ENCODE measurements at regions not wholly inside any gene's neighbourhood (a gene's known extent, or its start where the extent isn't known, plus 50 kb on each side); places are given as distances from the start of the nearest gene placed in this dataset.

DNA sequence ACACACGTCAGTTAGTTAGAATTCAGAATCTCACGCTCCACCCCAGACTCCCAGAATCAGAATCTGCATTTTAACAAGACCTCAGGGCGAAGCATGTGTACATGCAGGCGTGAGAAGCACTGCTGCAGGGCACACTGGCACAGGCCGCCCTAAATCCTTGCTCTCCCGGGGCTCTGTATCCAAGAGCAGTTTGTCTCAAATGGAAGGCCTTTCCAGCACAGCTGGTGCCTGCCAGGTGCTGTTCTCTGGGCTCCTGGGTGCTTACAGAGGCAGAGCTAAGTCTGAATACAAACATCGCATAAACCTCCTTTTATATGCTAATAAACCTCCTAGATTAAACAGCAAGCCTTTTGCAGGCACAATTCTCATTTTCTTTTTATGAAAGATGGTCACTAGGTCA, 119.1 kb upstream of the CD93 start:
- TF ChIP-seq, protein P1, sequence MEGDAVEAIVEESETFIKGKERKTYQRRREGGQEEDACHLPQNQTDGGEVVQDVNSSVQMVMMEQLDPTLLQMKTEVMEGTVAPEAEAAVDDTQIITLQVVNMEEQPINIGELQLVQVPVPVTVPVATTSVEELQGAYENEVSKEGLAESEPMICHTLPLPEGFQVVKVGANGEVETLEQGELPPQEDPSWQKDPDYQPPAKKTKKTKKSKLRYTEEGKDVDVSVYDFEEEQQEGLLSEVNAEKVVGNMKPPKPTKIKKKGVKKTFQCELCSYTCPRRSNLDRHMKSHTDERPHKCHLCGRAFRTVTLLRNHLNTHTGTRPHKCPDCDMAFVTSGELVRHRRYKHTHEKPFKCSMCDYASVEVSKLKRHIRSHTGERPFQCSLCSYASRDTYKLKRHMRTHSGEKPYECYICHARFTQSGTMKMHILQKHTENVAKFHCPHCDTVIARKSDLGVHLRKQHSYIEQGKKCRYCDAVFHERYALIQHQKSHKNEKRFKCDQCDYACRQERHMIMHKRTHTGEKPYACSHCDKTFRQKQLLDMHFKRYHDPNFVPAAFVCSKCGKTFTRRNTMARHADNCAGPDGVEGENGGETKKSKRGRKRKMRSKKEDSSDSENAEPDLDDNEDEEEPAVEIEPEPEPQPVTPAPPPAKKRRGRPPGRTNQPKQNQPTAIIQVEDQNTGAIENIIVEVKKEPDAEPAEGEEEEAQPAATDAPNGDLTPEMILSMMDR (IDR thresholded peaks at IDR 0.05), result no peak
- no peak for TF ChIP-seq POLR2A (IDR thresholded peaks at IDR 0.05)

Measured in heart left ventricle (tissue), 13 donors.